ENCODE measurements at regions not wholly inside any gene's neighbourhood (a gene's known extent, or its start where the extent isn't known, plus 50 kb on each side); places are given as distances from the start of the nearest gene placed in this dataset.

GRCh38 chr6:56375806-56376205, 128.4 kb upstream of the COL21A1 start:
- H3K4me2 ChIP-seq (ENCODE audit: low read depth, low read length, poor library complexity, severe bottlenecking): no peak overlapping the region
- no peaks in the 10 kb centered on the region for H3K79me2 ChIP-seq (ENCODE audit: insufficient read depth, low read length)
- no peak overlapping the region for H2AFZ ChIP-seq (ENCODE audit: low read length)
- no peaks in the 10 kb centered on the region for H3K9me3 ChIP-seq (ENCODE audit: insufficient read depth, low read depth, low read length)
- H3K36me3 ChIP-seq (ENCODE audit: insufficient read depth, low read length): no peaks in the 10 kb centered on the region
- no peaks in the 10 kb centered on the region for H4K20me1 ChIP-seq (ENCODE audit: insufficient read depth, low read length, poor library complexity, severe bottlenecking)
- H3K9ac ChIP-seq (ENCODE audit: low read depth, low read length, poor library complexity, severe bottlenecking): no peak overlapping the region
- no peaks in the 10 kb centered on the region for H3K9me2 ChIP-seq (replicated peaks; ENCODE audit: low read depth, low read length)
- H3F3A ChIP-seq (ENCODE audit: low read depth): no peaks in the 10 kb centered on the region
- no peak overlapping the region for H3K4me3 ChIP-seq (ENCODE audit: low read length, poor library complexity, severe bottlenecking)
- H3K27me3 ChIP-seq (ENCODE audit: insufficient read depth, low read length, poor library complexity, severe bottlenecking): no peaks in the 10 kb centered on the region
- TF ChIP-seq, protein P1, sequence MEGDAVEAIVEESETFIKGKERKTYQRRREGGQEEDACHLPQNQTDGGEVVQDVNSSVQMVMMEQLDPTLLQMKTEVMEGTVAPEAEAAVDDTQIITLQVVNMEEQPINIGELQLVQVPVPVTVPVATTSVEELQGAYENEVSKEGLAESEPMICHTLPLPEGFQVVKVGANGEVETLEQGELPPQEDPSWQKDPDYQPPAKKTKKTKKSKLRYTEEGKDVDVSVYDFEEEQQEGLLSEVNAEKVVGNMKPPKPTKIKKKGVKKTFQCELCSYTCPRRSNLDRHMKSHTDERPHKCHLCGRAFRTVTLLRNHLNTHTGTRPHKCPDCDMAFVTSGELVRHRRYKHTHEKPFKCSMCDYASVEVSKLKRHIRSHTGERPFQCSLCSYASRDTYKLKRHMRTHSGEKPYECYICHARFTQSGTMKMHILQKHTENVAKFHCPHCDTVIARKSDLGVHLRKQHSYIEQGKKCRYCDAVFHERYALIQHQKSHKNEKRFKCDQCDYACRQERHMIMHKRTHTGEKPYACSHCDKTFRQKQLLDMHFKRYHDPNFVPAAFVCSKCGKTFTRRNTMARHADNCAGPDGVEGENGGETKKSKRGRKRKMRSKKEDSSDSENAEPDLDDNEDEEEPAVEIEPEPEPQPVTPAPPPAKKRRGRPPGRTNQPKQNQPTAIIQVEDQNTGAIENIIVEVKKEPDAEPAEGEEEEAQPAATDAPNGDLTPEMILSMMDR (conservative IDR thresholded peaks at IDR 0.05; ENCODE audit: low read length): no peak
- TF ChIP-seq EZH2phosphoT487 (IDR thresholded peaks at IDR 0.05; ENCODE audit: borderline replicate concordance): no peak
- H3K4me1 ChIP-seq (ENCODE audit: insufficient read depth, low read length, poor library complexity, severe bottlenecking): peaks cover 9% of the 10 kb centered on the region

- H3K79me2 ChIP-seq (ENCODE audit: insufficient read depth, low read length): no peaks in the 10 kb centered on the region
- peaks cover 12% of the 10 kb centered on the region for H3K4me1 ChIP-seq (ENCODE audit: insufficient read depth, low read length, poor library complexity, severe bottlenecking)
- no peak overlapping the region for H2AFZ ChIP-seq (ENCODE audit: low read length)
- H3K4me2 ChIP-seq (ENCODE audit: low read depth, low read length, poor library complexity, severe bottlenecking): no peak overlapping the region
- H3K9me2 ChIP-seq (replicated peaks; ENCODE audit: low read depth, low read length): no peaks in the 10 kb centered on the region
- no peak overlapping the region for H3K9ac ChIP-seq (ENCODE audit: low read depth, low read length, poor library complexity, severe bottlenecking)
- H3K36me3 ChIP-seq (ENCODE audit: insufficient read depth, low read length): no peaks in the 10 kb centered on the region
- no peaks in the 10 kb centered on the region for H3F3A ChIP-seq (ENCODE audit: low read depth)
- no peaks in the 10 kb centered on the region for H3K27me3 ChIP-seq (ENCODE audit: insufficient read depth, low read length, poor library complexity, severe bottlenecking)
- H3K4me3 ChIP-seq (ENCODE audit: low read length, poor library complexity, severe bottlenecking): no peak overlapping the region
- no peaks in the 10 kb centered on the region for H4K20me1 ChIP-seq (ENCODE audit: insufficient read depth, low read length, poor library complexity, severe bottlenecking)
- TF ChIP-seq, protein P1 (conservative IDR thresholded peaks at IDR 0.05; ENCODE audit: low read length): no peak
- no peaks in the 10 kb centered on the region for H3K9me3 ChIP-seq (ENCODE audit: insufficient read depth, low read depth, low read length)
These were observed 127.5 kb upstream of the COL21A1 start for GRCh38 chr6:56374841-56375369.

GRCh38 chr6:56372406-56372995, 125.1 kb upstream of the COL21A1 start:
- H3K9me3 ChIP-seq (ENCODE audit: insufficient read depth, low read depth, low read length): no peaks in the 10 kb centered on the region
- H4K20me1 ChIP-seq (ENCODE audit: insufficient read depth, low read length, poor library complexity, severe bottlenecking): no peaks in the 10 kb centered on the region
- no peaks in the 10 kb centered on the region for H3K9me2 ChIP-seq (replicated peaks; ENCODE audit: low read depth, low read length)
- H3K36me3 ChIP-seq (ENCODE audit: insufficient read depth, low read length): no peaks in the 10 kb centered on the region
- no peaks in the 10 kb centered on the region for H3K27me3 ChIP-seq (ENCODE audit: insufficient read depth, low read length, poor library complexity, severe bottlenecking)
- no peak overlapping the region for H3K4me2 ChIP-seq (ENCODE audit: low read depth, low read length, poor library complexity, severe bottlenecking)
- no peak overlapping the region for H3K4me3 ChIP-seq (ENCODE audit: low read length, poor library complexity, severe bottlenecking)
- H3K9ac ChIP-seq (ENCODE audit: low read depth, low read length, poor library complexity, severe bottlenecking): no peak overlapping the region
- H2AFZ ChIP-seq (ENCODE audit: low read length): no peak overlapping the region
- no peaks in the 10 kb centered on the region for H3K79me2 ChIP-seq (ENCODE audit: insufficient read depth, low read length)
- TF ChIP-seq, protein P1 (conservative IDR thresholded peaks at IDR 0.05; ENCODE audit: low read length): no peak
- TF ChIP-seq EZH2phosphoT487 (IDR thresholded peaks at IDR 0.05; ENCODE audit: borderline replicate concordance): no peak
- H3K4me1 ChIP-seq (ENCODE audit: insufficient read depth, low read length, poor library complexity, severe bottlenecking): peaks cover 12% of the 10 kb centered on the region
- no peaks in the 10 kb centered on the region for H3F3A ChIP-seq (ENCODE audit: low read depth)

All from Loucy (cell line).